Heart right ventricle (tissue), 16 donors: ENCODE measurements at regions not wholly inside any gene's neighbourhood (a gene's known extent, or its start where the extent isn't known, plus 50 kb on each side); places are given as distances from the start of the nearest gene placed in this dataset.

Experiments used
- ATAC-seq, 8 donors: fragments of 200-7000 bp; cut with Tn5 transposase; one replicate each; pipeline ENCODE4 v1.9.1; 2020; ENCODE audit warnings: mild to moderate bottlenecking in 8 of 8, moderate library complexity in 8 of 8, moderate number of reproducible peaks in 1 of 8
- DNase-seq, 2 donors: peaks; one replicate each; pipeline ENCODE4 v3.0.0-alpha.2; 2020
- H3K27ac ChIP-seq, 10 donors: fragments of 200-600 bp; sonication (generic) in 2 of 10; one replicate each; pipeline versions ENCODE4 v1.5.0 to v1.8.0; 2020 to 2022; ENCODE audit warnings: mild to moderate bottlenecking in 3 of 10
- H3K27me3 ChIP-seq, 7 donors: fragments of 200-600 bp; one replicate each; pipeline ENCODE4 v1.8.0; 2021 to 2022; ENCODE audit warnings: mild to moderate bottlenecking in 2 of 7
- H3K36me3 ChIP-seq, 9 donors: fragments of 200-600 bp; sonication (generic) in 1 of 9; one replicate each; pipeline versions ENCODE4 v1.5.0 to v1.8.0; 2020 to 2022; ENCODE audit warnings: mild to moderate bottlenecking in 2 of 9
- H3K4me1 ChIP-seq, 9 donors: fragments of 200-600 bp; sonication (generic) in 1 of 9; one replicate each; pipeline versions ENCODE4 v1.5.0 to v1.8.0; 2020 to 2022; ENCODE audit warnings: mild to moderate bottlenecking in 4 of 9
- H3K4me3 ChIP-seq, 10 donors: fragments of 200-600 bp; sonication (generic) in 2 of 10; one replicate each; pipeline versions ENCODE4 v1.5.0 to v1.8.0; 2020 to 2022; ENCODE audit warnings: mild to moderate bottlenecking in 7 of 10, moderate library complexity in 2 of 10
- H3K9me3 ChIP-seq, 11 donors: fragments of 200-600 bp in 10 of 11; sonication (generic) in 2 of 11; one replicate each; pipeline versions ENCODE4 v1.5.0 to v1.8.0; 2013 to 2022; ENCODE audit warnings: mild to moderate bottlenecking in 2 of 11, control low read depth in 1 of 11, moderate library complexity in 1 of 11
- WGBS, 2 donors: extraction: QIAGEN DNeasy Blood & Tissue Kit; methylation state at CpG; one replicate each; pipeline ENCODE4 v1.1.7; 2013; ENCODE audit warnings: inconsistent platforms in 1 of 2; 5-methylcytosine and 5-hydroxymethylcytosine counted together
- intact Hi-C, 10 donors: fragments of 100-400 bp; cut with DNase I; formaldehyde crosslinking; loops; one replicate each; pipeline versions ENCODE4 v1.11.1 to v1.14.2; 2022
- TF ChIP-seq, protein P1 (sequence below), 9 donors: fragments of 200-600 bp; sonication (generic) in 2 of 9; IDR thresholded peaks; one replicate each; pipeline versions ENCODE4 v1.5.0 to v1.8.0; 2021 to 2022; ENCODE audit warnings: antibody characterized with exemption in 9 of 9, mild to moderate bottlenecking in 5 of 9, moderate library complexity in 1 of 9
- donor health status: Arrhythmogenic right ventricular cardiomyopathy.
- donor health status: ischemic (EF 13 %, LVEDD 7.1; RV severe dilation, severe dysfunction).
- donor health status: healthy with polysubstance abuse.
- donor health status: DM: no; HTN: yes; CAD: no.
- donor health status: DM: no; HTN: no; CAD: no.
- donor health status: ischemic (EF 25% LVEDD 6.9; RV normal size, moderate dysfunction).
- donor health status: ischemic (EF 25% LVEDD 5.7; RV mildly dilated, moderate dysfunction).
- donor health status: healthy.
- donor health status: DM: yes; HTN: yes; CAD: no.
- donor health status: Ischemic cardiomyopathy.
- donor health status: ischemic (EF 35%, LVEDD 5.7; RV mildly dilated, moderate dysfunction).
- donor health status: nonischemic (EF 11% LVEDD 7.7; RV severe dilation, severe dysfunction).
- donor health status: DM: yes; HTN: yes; CAD: no.
- donor health status: PGD.
- donor health status: ischemic (EF 29% LVEDD 5.4; RV normal size, mild dysfunction).
- donor health status: nonischemic (EF 23%, LVEDD 6.1; RV moderate dilation, normal function).

- H3K27ac ChIP-seq: no peak overlapping the region
- intact Hi-C loops: no loop called here
- TF ChIP-seq, protein P1, sequence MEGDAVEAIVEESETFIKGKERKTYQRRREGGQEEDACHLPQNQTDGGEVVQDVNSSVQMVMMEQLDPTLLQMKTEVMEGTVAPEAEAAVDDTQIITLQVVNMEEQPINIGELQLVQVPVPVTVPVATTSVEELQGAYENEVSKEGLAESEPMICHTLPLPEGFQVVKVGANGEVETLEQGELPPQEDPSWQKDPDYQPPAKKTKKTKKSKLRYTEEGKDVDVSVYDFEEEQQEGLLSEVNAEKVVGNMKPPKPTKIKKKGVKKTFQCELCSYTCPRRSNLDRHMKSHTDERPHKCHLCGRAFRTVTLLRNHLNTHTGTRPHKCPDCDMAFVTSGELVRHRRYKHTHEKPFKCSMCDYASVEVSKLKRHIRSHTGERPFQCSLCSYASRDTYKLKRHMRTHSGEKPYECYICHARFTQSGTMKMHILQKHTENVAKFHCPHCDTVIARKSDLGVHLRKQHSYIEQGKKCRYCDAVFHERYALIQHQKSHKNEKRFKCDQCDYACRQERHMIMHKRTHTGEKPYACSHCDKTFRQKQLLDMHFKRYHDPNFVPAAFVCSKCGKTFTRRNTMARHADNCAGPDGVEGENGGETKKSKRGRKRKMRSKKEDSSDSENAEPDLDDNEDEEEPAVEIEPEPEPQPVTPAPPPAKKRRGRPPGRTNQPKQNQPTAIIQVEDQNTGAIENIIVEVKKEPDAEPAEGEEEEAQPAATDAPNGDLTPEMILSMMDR (IDR thresholded peaks at IDR 0.05): no peak
- no peak overlapping the region for H3K4me3 ChIP-seq
- no peaks in the 10 kb centered on the region for H3K36me3 ChIP-seq
- DNase-seq (no peak), ATAC-seq (no peak)
- H3K4me1 ChIP-seq: no peaks in the 10 kb centered on the region
- no peaks in the 10 kb centered on the region for H3K9me3 ChIP-seq
- 73 to 77% methylated on average over 13 of the region's 13 CpGs for WGBS, 2 donors
- H3K27me3 ChIP-seq: peaks cover 0 to 4% (median 0%) of the 10 kb centered on the region in 7 donors
Observed at GRCh38 chr5:167064198-167064776, 1227.2 kb upstream of the WWC1 start.

DNA sequence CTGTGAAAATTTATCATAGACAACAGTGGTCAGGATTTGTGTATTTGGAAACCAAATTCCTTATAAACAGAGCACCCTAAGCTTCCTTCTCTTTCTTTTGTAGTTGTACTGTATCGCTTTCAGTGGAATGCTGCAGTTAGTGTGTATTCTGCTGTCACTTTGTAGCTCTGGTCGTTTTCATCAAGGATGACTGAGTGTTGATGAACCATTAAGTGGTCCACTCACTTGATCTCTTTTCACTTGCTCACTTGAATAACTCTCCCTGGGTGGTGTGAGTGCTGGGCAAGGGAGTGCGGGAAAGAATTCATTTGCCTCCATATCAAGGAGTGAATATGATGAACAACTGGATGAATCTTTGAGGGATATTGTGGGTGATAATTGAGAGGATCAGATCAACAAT, 1225.7 kb upstream of the WWC1 start:
- Histone ChIP-seq H3K9me3 (no peaks in the 10 kb centered on the region), H3K36me3 (no peaks in the 10 kb centered on the region), H3K27ac (no peak overlapping the region), H3K27me3 (peaks cover 0 to 4% (median 0%) of the 10 kb centered on the region in 7 donors), H3K4me1 (no peaks in the 10 kb centered on the region), H3K4me3 (no peak overlapping the region)
- ATAC-seq: no peak
- TF ChIP-seq, protein P1 (IDR thresholded peaks at IDR 0.05): no peak
- 46 to 47% methylated on average over 3 of the region's 3 CpGs for WGBS, 2 donors
- intact Hi-C loops: no loop called here
- DNase-seq: no peak

- WGBS, 2 donors: 55 to 62% methylated on average over 5 of the region's 5 CpGs
- TF ChIP-seq, protein P1 (IDR thresholded peaks at IDR 0.05): no peak
- DNase-seq: no peak
- no peaks in the 10 kb centered on the region for H3K9me3 ChIP-seq
- no peaks in the 10 kb centered on the region for H3K36me3 ChIP-seq
- H3K4me1 ChIP-seq: no peaks in the 10 kb centered on the region
- no peak overlapping the region for H3K4me3 ChIP-seq
- no peak overlapping the region for H3K27ac ChIP-seq
- no peak for ATAC-seq
- H3K27me3 ChIP-seq: no peaks in the 10 kb centered on the region
- intact Hi-C loops: no loop called here
Observed at GRCh38 chr5:167071981-167072610, 1219.3 kb upstream of the WWC1 start.

DNA sequence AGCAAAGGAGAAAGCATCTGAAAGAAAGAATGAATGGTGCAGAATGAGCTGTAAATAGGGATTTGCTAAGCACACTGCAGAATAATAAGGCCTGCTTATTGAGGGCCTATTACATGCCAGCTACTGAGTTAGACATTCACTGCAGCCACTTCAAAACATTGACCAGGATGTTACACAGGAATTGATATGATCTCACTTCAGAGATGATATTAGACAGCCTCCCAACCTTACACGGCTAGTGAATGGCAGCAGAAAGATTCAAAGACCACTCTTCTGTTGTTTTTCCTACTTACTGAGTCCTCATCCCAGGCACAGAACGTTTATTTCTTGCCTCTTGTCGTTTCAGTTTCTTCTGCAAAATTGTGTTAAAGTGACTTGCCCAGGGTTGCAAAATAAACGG, 1209.9 kb upstream of the WWC1 start:
- H3K27me3 ChIP-seq: no peaks in the 10 kb centered on the region
- no peaks in the 10 kb centered on the region for H3K36me3 ChIP-seq
- DNase-seq: no peak
- intact Hi-C loops: no loop called here
- H3K9me3 ChIP-seq: no peaks in the 10 kb centered on the region
- no peak for ATAC-seq
- TF ChIP-seq, protein P1 (IDR thresholded peaks at IDR 0.05): no peak
- no peak overlapping the region for H3K4me3 ChIP-seq
- WGBS, 2 donors: 19 to 22% methylated on average over 4 of the region's 4 CpGs
- H3K4me1 ChIP-seq: no peaks in the 10 kb centered on the region
- no peak overlapping the region for H3K27ac ChIP-seq
